ENCODE measurements at regions not wholly inside any gene's neighbourhood (a gene's known extent, or its start where the extent isn't known, plus 50 kb on each side); places are given as distances from the start of the nearest gene placed in this dataset.

DNA sequence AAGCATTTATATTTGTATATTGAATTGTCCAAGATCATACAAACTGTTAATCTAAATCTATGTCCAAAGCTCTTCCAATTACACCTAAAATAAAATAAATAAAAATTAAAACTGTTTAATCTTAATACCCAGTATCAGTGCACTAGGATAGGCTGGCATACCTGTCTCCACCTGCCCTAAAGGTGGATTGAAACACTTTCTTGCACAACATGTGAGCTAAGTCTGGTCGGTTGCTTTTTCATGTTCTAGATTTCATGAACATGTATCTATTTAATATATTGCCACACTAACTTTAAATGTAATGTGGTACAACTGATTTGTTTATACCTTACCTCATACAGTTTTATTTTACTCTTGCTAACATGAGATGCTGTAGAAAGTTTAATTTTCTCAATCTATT is 193.0 kb downstream of the VGLL3 start:
- TF ChIP-seq Cebpa-rat (IDR thresholded peaks at IDR 0.05), result no peak

DNA sequence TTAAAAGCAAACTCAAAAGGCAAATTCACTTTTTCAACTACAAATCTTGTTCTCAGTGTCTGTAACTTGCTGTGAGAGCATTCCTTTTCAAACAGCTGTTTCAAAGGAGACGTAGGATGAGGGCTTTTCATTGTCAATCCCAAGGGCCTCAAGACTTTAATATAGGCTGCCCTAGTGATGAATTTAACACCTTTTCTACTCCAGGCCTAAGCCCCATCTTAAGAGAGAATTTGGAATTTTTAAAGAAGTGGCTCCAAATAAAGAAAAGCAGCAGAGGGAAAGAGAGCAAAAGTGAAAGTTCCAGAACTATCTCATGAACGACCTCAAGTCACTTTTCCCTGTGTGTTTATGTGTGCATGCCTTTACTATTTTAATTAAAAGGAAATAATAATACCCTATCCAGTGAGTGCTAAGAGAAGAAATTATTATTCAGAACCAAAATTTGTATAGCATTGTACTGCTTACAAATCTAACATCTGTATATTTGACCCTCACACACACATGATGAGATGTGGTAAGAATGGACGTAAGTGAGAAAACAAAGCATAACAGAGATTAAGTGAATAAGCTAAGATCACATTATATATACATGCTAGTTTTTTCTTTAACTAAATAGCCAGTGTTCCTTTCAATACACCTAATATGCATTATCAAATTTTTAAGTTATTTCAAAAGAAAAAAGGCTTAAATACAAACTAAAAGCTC is 196.4 kb downstream of the VGLL3 start:
- Histone ChIP-seq H3K9ac (no peak overlapping the region), H3K4me2 (no peak overlapping the region), H3K4me3 (no peak overlapping the region), H4K20me1 (no peaks in the 10 kb centered on the region), H3K4me1 (no peaks in the 10 kb centered on the region), H3K27ac (no peak overlapping the region), H3K9me3 (no peaks in the 10 kb centered on the region), H3K27me3 (no peaks in the 10 kb centered on the region), H3K36me3 (no peaks in the 10 kb centered on the region)
- no peak for TF ChIP-seq Cebpa-rat (IDR thresholded peaks at IDR 0.05)

More for the DNA sequence above, 193.0 kb downstream of the VGLL3 start:
- no peaks in the 10 kb centered on the region for H4K20me1 ChIP-seq
- H3K4me3 ChIP-seq, result no peak overlapping the region
- no peaks in the 10 kb centered on the region for H3K36me3 ChIP-seq
- H3K4me1 ChIP-seq, result no peaks in the 10 kb centered on the region
- H3K27ac ChIP-seq, result no peak overlapping the region
- no peak overlapping the region for H3K4me2 ChIP-seq
- H3K27me3 ChIP-seq, result no peaks in the 10 kb centered on the region
- no peak overlapping the region for H3K9ac ChIP-seq
- H3K9me3 ChIP-seq, result no peaks in the 10 kb centered on the region

DNA sequence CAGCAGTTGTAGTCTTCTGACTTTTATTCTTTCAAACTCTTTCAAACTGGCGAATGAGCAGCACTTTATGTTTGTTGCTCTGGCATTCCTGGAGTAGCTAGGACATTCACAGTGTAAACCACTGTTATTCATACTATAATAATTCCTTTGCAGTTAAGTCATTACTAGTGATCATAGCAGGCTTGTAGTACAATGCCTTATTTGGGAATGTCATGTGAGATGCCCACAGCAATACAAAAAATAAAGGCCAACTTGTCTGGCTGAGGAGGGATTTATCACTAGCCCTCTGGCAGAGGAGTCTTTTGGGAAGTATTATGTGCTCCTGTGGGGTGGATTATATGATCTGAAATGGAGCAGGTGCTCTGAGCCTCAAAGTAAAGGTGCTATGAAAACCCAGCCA is 197.2 kb downstream of the VGLL3 start:
- Histone ChIP-seq H3K9ac (no peak overlapping the region), H3K27me3 (no peaks in the 10 kb centered on the region), H3K4me2 (no peak overlapping the region), H3K9me3 (no peaks in the 10 kb centered on the region), H3K36me3 (no peaks in the 10 kb centered on the region), H4K20me1 (no peaks in the 10 kb centered on the region), H3K27ac (no peak overlapping the region), H3K4me1 (no peaks in the 10 kb centered on the region), H3K4me3 (no peak overlapping the region)
- TF ChIP-seq Cebpa-rat (IDR thresholded peaks at IDR 0.05), result no peak

DNA sequence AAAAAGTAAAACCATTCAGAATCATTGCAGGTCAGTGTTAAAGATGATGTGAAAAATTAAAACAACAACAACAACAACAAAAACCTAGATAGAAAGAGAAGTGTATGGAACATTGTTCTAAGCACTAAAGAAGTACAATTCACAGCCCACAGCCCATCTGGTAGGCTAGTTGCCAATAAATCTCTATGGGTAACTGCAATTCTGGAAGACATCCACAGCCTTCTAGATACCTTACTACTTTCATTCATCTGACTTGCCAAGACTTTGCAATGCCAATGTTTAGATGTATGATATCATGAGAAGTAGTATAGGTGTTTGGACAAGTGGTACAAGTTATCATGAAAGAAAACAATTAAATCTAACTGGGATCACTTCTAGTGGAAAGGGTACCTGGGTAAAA is 198.6 kb downstream of the VGLL3 start:
- Histone ChIP-seq H3K9ac (no peak overlapping the region), H3K27me3 (no peaks in the 10 kb centered on the region), H3K27ac (no peak overlapping the region), H3K4me2 (no peak overlapping the region), H3K4me3 (no peak overlapping the region), H3K9me3 (no peaks in the 10 kb centered on the region), H3K36me3 (no peaks in the 10 kb centered on the region), H4K20me1 (no peaks in the 10 kb centered on the region), H3K4me1 (no peaks in the 10 kb centered on the region)
- no peak for TF ChIP-seq Cebpa-rat (IDR thresholded peaks at IDR 0.05)

DNA sequence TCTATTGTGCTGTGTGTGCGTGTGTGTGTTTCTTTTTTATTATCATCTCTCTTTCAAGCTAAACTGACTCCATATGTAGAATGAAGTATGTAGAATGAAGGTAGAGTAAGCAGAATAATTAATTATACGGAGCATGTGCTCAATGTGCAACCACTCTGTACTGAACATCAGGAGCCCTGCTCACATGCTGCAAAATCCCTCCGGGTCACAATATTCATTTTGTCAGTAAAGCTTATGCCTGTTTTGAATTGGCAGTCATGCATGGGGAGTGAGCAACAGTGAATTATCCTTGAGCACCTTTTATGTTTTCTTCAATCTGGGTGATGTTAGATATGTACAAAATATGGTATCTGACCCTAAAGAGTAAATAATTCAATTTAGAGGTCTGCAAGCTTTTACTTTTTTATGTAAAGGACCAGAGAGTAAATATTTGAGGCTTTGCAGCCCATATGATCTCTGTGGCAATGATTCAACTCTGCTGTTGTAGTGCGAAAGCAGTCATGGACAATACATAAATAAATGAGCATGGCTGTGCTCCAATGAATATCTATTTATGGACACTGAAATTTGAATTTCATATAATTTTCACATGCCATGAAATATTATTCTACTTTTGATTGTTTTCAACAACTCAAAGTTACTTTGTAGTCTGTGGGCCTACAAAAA is 199.9 kb downstream of the VGLL3 start:
- Histone ChIP-seq H3K9me3 (no peaks in the 10 kb centered on the region), H3K4me1 (no peaks in the 10 kb centered on the region), H3K27ac (no peak overlapping the region), H3K4me3 (no peak overlapping the region), H3K27me3 (no peaks in the 10 kb centered on the region), H4K20me1 (no peaks in the 10 kb centered on the region), H3K9ac (no peak overlapping the region), H3K36me3 (no peaks in the 10 kb centered on the region), H3K4me2 (no peak overlapping the region)
- no peak for TF ChIP-seq Cebpa-rat (IDR thresholded peaks at IDR 0.05)

DNA sequence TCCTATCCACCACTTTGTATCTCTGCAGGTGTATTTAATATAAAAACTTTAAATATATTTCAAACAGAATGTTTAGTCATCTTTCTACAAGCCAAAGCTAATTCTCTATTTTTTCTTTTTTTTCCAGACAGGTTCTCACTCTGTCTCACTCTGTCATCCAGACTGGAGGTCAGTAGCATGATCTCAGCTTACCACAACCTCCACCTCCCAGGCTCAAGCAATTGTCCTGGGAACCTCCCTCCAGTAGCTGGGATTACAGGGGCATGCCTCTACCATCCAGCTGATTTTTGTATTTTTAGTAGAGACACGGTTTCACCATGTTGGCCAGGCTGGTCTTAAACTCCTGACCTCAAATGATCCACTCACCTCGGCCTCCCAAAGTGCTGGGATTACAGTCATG is 202.6 kb downstream of the VGLL3 start:
- H3K9ac ChIP-seq, result no peak overlapping the region
- no peak overlapping the region for H3K4me2 ChIP-seq
- no peaks in the 10 kb centered on the region for H3K4me1 ChIP-seq
- H3K36me3 ChIP-seq, result no peaks in the 10 kb centered on the region
- no peaks in the 10 kb centered on the region for H3K9me3 ChIP-seq
- no peaks in the 10 kb centered on the region for H3K27me3 ChIP-seq
- TF ChIP-seq Cebpa-rat (IDR thresholded peaks at IDR 0.05), result no peak
- no peak overlapping the region for H3K27ac ChIP-seq
- H3K4me3 ChIP-seq, result no peak overlapping the region
- H4K20me1 ChIP-seq, result no peaks in the 10 kb centered on the region

DNA sequence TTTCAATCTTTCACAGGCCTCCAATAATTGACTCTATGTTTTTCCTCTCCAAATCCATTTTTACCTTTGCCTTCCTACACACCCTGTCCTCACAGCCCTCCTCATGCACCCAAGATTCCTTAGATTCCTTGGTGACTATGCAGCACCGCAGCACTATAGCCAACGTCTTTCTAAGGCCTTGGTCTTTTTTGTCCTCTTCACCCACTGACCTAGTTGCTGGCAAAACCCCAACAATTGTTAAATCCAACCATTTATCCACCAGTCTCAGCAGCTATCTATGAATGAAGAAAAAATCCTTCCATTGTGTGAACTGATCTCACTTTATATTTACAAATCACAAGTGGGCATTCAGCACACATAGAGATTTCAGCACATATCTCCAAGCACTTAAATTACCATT is 203.9 kb downstream of the VGLL3 start:
- no peaks in the 10 kb centered on the region for H3K9me3 ChIP-seq

DNA sequence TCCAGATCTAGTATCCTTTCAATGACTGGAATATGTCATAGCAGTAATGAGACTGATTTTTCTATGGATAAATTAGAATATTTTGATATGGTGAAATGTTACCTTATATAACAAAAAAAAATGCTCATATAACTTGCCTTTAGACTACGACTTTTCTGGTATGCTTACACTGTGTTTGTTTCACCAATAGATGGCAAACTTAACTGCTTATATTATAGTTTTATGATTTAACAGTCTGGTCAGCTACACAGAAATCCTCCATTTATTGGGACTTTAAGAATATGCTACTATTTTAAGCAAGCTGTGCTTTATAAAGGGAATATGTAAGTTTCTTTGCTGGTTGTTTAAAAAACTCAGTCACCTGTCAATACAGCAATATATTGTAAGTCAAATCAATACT is 205.6 kb downstream of the VGLL3 start:
- H3K4me2 ChIP-seq, result no peak overlapping the region
- H3K9ac ChIP-seq, result no peak overlapping the region
- no peaks in the 10 kb centered on the region for H3K36me3 ChIP-seq
- no peaks in the 10 kb centered on the region for H3K9me3 ChIP-seq
- no peak for TF ChIP-seq Cebpa-rat (IDR thresholded peaks at IDR 0.05)
- no peaks in the 10 kb centered on the region for H3K4me1 ChIP-seq
- H3K27me3 ChIP-seq, result no peaks in the 10 kb centered on the region
- H3K27ac ChIP-seq, result no peak overlapping the region
- no peaks in the 10 kb centered on the region for H4K20me1 ChIP-seq
- H3K4me3 ChIP-seq, result no peak overlapping the region

More for the DNA sequence above, 203.9 kb downstream of the VGLL3 start:
- Histone ChIP-seq H3K27me3 (no peaks in the 10 kb centered on the region), H3K4me2 (no peak overlapping the region), H3K9ac (no peak overlapping the region), H3K4me3 (no peak overlapping the region), H4K20me1 (no peaks in the 10 kb centered on the region), H3K4me1 (no peaks in the 10 kb centered on the region), H3K36me3 (no peaks in the 10 kb centered on the region), H3K27ac (no peak overlapping the region)
- no peak for TF ChIP-seq Cebpa-rat (IDR thresholded peaks at IDR 0.05)

DNA sequence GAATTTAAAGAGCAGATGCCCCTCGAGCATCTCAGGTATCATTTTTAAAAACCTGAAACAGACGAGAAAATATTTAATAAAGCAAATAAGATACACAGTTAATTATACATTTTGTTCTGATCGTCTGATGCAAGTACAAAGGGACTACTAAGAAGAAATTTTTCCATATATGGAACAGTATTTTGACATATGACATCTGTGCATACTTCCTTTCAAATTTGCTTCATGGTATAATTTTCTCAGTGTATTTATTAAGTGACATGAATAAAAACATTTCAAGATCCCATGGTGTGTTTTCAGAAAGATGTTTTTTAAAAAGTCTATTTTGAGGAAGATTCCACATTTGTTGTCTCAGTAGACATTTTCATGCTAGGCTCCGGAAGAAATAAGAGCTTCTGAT is 208.1 kb downstream of the VGLL3 start:
- H3K36me3 ChIP-seq, result no peaks in the 10 kb centered on the region
- H3K4me3 ChIP-seq, result no peak overlapping the region
- TF ChIP-seq Cebpa-rat (IDR thresholded peaks at IDR 0.05), result no peak
- H3K4me2 ChIP-seq, result no peak overlapping the region
- H3K9ac ChIP-seq, result no peak overlapping the region
- no peaks in the 10 kb centered on the region for H4K20me1 ChIP-seq
- H3K27me3 ChIP-seq, result no peaks in the 10 kb centered on the region
- no peaks in the 10 kb centered on the region for H3K4me1 ChIP-seq
- no peak overlapping the region for H3K27ac ChIP-seq
- no peaks in the 10 kb centered on the region for H3K9me3 ChIP-seq

DNA sequence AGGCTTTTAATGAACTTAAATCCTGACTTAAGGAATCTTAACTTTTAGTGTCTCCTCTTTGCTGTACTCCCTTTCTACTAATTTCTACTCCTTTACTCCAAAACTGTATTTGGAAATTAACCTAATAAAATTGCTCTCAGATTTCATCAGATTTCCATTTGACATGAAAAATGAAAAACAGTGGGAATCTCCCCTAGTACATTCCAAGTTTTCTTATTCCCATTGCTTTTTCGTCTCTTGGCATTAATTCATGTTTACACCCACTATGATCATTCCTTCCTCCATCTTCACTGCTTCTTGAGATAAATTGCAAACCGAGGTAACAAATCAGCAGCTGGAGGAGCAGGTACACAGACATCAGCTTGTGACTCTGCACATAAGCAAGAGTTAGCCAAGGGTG is 208.7 kb downstream of the VGLL3 start:
- H4K20me1 ChIP-seq, result no peaks in the 10 kb centered on the region
- H3K4me2 ChIP-seq, result no peak overlapping the region
- H3K36me3 ChIP-seq, result no peaks in the 10 kb centered on the region
- H3K4me3 ChIP-seq, result no peak overlapping the region
- H3K9me3 ChIP-seq, result no peaks in the 10 kb centered on the region
- no peaks in the 10 kb centered on the region for H3K27me3 ChIP-seq
- H3K27ac ChIP-seq, result no peak overlapping the region
- no peak for TF ChIP-seq Cebpa-rat (IDR thresholded peaks at IDR 0.05)
- H3K9ac ChIP-seq, result no peak overlapping the region
- no peaks in the 10 kb centered on the region for H3K4me1 ChIP-seq
